HepG2 (cell line): ENCODE measurements at regions not wholly inside any gene's neighbourhood (a gene's known extent, or its start where the extent isn't known, plus 50 kb on each side); places are given as distances from the start of the nearest gene placed in this dataset.

Source experiments
- ATAC-seq: fragments of 200-7000 bp; cut with Tn5 transposase; 3 replicates; pipeline ENCODE4 v1.9.1; 2020; ENCODE audit warnings: mild to moderate bottlenecking, moderate library complexity
- BruUV-seq: library from RNA; stranded (reverse); fragments of 400-500 nt; replicated peaks from 2 replicates; lab custom pipeline; 2021; lab: Mats Ljungman, UMichigan
- CTCF ChIA-PET: fragments of 300-600 bp; formaldehyde crosslinking; extraction: SDS; loops from one replicate; lab custom pipeline; 2021; ENCODE audit warnings: low total read pairs, inconsistent platforms, low intra/inter-chr PET ratio; lab: Yijun Ruan, JAX
- POLR2A ChIA-PET: fragments of 350-600 bp; sonication (Branson Sonifier 250); formaldehyde crosslinking; loops from one replicate; lab custom pipeline; 2020; ENCODE audit warnings: antibody characterized with exemption, inconsistent platforms; lab: Yijun Ruan, JAX
- DNase-seq: peaks from one replicate; pipeline ENCODE4 v3.0.0-alpha.2; 2015; ENCODE audit warnings: low spot score
- FAIRE-seq: peaks from 3 replicates; lab custom pipeline; 2011; peaks lifted over from hg19 to GRCh38; lab: Jason Lieb, UNC
- H2AFZ ChIP-seq: one replicate; pipeline ENCODE4 v1.6.1; 2011; ENCODE audit warnings: low read length, inconsistent platforms
- H3K27ac ChIP-seq: fragments of 300-600 bp; 3 replicates; pipeline ENCODE4 v1.8.0; 2011; ENCODE audit warnings: mixed run types, mild to moderate bottlenecking, mixed read lengths, low read length, inconsistent platforms; ENCODE audit not compliant: insufficient read depth; ENCODE audit errors: extremely low read length
- H3K27me3 ChIP-seq, 2 experiments: fragments of 200-600 bp in 1 of 2; 2 replicates in 1 of 2; 3 replicates in 1 of 2; pipeline versions ENCODE4 v1.6.0 to v1.8.0; 2011; ENCODE audit warnings: low read length in 2 of 2, mild to moderate bottlenecking in 2 of 2, moderate library complexity in 2 of 2, inconsistent platforms in 1 of 2; ENCODE audit not compliant: insufficient read depth in 2 of 2, control insufficient read depth in 1 of 2
- H3K36me3 ChIP-seq, 2 experiments: fragments of 200-600 bp in 1 of 2; replicated peaks in 1 of 2; 2 replicates in 1 of 2; 3 replicates in 1 of 2; pipeline versions ENCODE4 v1.5.1 to v1.8.0; 2011; ENCODE audit warnings: low read length in 2 of 2, inconsistent platforms in 1 of 2; ENCODE audit not compliant: insufficient read depth in 2 of 2, control insufficient read depth in 1 of 2
- H3K4me1 ChIP-seq: 2 replicates; pipeline ENCODE4 v1.5.1; 2012; ENCODE audit warnings: low read length, inconsistent platforms; ENCODE audit not compliant: insufficient read depth
- H3K4me2 ChIP-seq: 2 replicates; pipeline ENCODE4 v1.6.0; 2011; ENCODE audit warnings: low read depth, low read length, inconsistent platforms
- H3K4me3 ChIP-seq, 3 experiments: fragments of 200-600 bp in 1 of 3; sonication (generic), shearing (Covaris generic) in 1 of 3; replicated peaks in 1 of 3; 2 replicates each; pipeline ENCODE4 v1.5.1; 2011 to 2016; ENCODE audit warnings: low read length in 3 of 3, inconsistent platforms in 2 of 3, low read depth in 2 of 3, mild to moderate bottlenecking in 2 of 3, control low read depth in 1 of 3, mixed read lengths in 1 of 3; ENCODE audit not compliant: insufficient read depth in 1 of 3
- H3K79me2 ChIP-seq: one replicate; pipeline ENCODE4 v1.6.1; 2011; ENCODE audit warnings: low read length, inconsistent platforms; ENCODE audit not compliant: insufficient read depth
- H3K9ac ChIP-seq: 2 replicates; pipeline ENCODE4 v1.6.0; 2011; ENCODE audit warnings: mild to moderate bottlenecking, low read depth, low read length, inconsistent platforms; ENCODE audit not compliant: insufficient read depth
- H3K9me3 ChIP-seq: 2 replicates; pipeline ENCODE4 v1.5.1; 2012; ENCODE audit warnings: mild to moderate bottlenecking, low read length
- H4K20me1 ChIP-seq: 2 replicates; pipeline ENCODE4 v1.6.0; 2011; ENCODE audit warnings: inconsistent platforms, mild to moderate bottlenecking, low read length, moderate library complexity; ENCODE audit not compliant: insufficient read depth
- JARID2 ChIP-seq: sonication (generic); formaldehyde crosslinking; IDR thresholded peaks from 2 replicates; pipeline ENCODE4 v1.8.1; 2023; ENCODE audit warnings: missing genetic modification reagents, inconsistent platforms; ENCODE audit not compliant: insufficient replicate concordance
- KDM5A ChIP-seq: fragments of 200-600 bp; sonication (generic); IDR thresholded peaks from 2 replicates; pipeline ENCODE4 v1.7.0; 2018; ENCODE audit warnings: antibody characterized with exemption, mild to moderate bottlenecking, low read length, borderline replicate concordance
- NPAS2 ChIP-seq: sonication (generic); formaldehyde crosslinking; IDR thresholded peaks from 2 replicates; pipeline ENCODE4 v1.8.0; 2022; ENCODE audit warnings: mild to moderate bottlenecking, missing genetic modification reagents, borderline replicate concordance
- PAXIP1 ChIP-seq: sonication (generic); formaldehyde crosslinking; conservative IDR thresholded peaks from 2 replicates; pipeline ENCODE4 v1.4.0; 2020; ENCODE audit warnings: mild to moderate bottlenecking, missing genetic modification reagents, moderate library complexity
- RAD21 ChIP-seq: fragments of 450-650 bp; formaldehyde crosslinking; IDR thresholded peaks from 2 replicates; pipeline ENCODE4 v1.5.0; 2020; ENCODE audit warnings: mild to moderate bottlenecking
- RCOR2 ChIP-seq: IDR thresholded peaks from 2 replicates; pipeline ENCODE4 v1.6.1; 2016; ENCODE audit warnings: missing biosample characterization, missing genetic modification reagents
- SKI ChIP-seq: fragments of 450-650 bp; IDR thresholded peaks from one replicate; pipeline ENCODE4 v1.6.1; 2018; ENCODE audit warnings: mild to moderate bottlenecking; ENCODE audit not compliant: partially characterized antibody
- SMYD3 ChIP-seq: sonication (generic); formaldehyde crosslinking; IDR thresholded peaks from 2 replicates; pipeline ENCODE4 v1.8.1; 2023; ENCODE audit warnings: mild to moderate bottlenecking, missing genetic modification reagents
- SUZ12 ChIP-seq: fragments of 150-350 bp; IDR thresholded peaks from 2 replicates; pipeline ENCODE4 v1.6.1; 2014; ENCODE audit warnings: low read depth, low read length
- ZBTB21 ChIP-seq: sonication (generic); formaldehyde crosslinking; IDR thresholded peaks from 2 replicates; pipeline ENCODE4 v1.4.0; 2020; ENCODE audit warnings: missing genetic modification reagents
- ZBTB8A ChIP-seq: sonication (generic); formaldehyde crosslinking; IDR thresholded peaks from 2 replicates; pipeline ENCODE4 v1.4.0; 2020; ENCODE audit warnings: mild to moderate bottlenecking, low read depth, missing genetic modification reagents, borderline replicate concordance
- ZNF530 ChIP-seq: sonication (generic); formaldehyde crosslinking; IDR thresholded peaks from 2 replicates; pipeline ENCODE4 v1.5.0; 2020; ENCODE audit warnings: low read depth, mild to moderate bottlenecking, missing genetic modification reagents
- ZNF598 ChIP-seq: sonication (generic); formaldehyde crosslinking; IDR thresholded peaks from 2 replicates; pipeline ENCODE4 v1.5.1; 2020; ENCODE audit warnings: mild to moderate bottlenecking, missing genetic modification reagents, borderline replicate concordance
- ZNF703 ChIP-seq: sonication (generic); formaldehyde crosslinking; IDR thresholded peaks from 2 replicates; pipeline ENCODE4 v1.5.1; 2020; ENCODE audit warnings: missing genetic modification reagents, mild to moderate bottlenecking, moderate library complexity, borderline replicate concordance
- WGBS: methylation state at CpG from one replicate; pipeline ENCODE4 v1.1.6; 2017; ENCODE audit warnings: low lambda C conversion rate; 5-methylcytosine and 5-hydroxymethylcytosine counted together
- in situ Hi-C: cut with HindIII; loops from 2 replicates; pipeline ENCODE4 v1.10.0; 2017; ENCODE audit warnings: low pct_unique_long_range_greater_than_20kb; ENCODE audit not compliant: extremely low pct_ligation_motif_present
- intact Hi-C: fragments of 100-400 bp; cut with micrococcal nuclease; formaldehyde crosslinking; loops from one replicate; pipeline ENCODE4 v1.10.0; 2022; ENCODE audit not compliant: unreplicated experiment

GRCh38 chr11:128216198-128216597 lies 371.2 kb downstream of the ETS1 start:
- Histone ChIP-seq H3K79me2 (no peaks in the 10 kb centered on the region), H3K9ac (no peak overlapping the region), H4K20me1 (no peaks in the 10 kb centered on the region), H3K4me3 (no peak overlapping the region), H3K4me2 (no peak overlapping the region), H3K27me3 (no peaks in the 10 kb centered on the region), H3K4me1 (no peaks in the 10 kb centered on the region), H2AFZ (no peak overlapping the region), H3K27ac (no peak overlapping the region), H3K36me3 (no peaks in the 10 kb centered on the region), H3K9me3 (peaks cover 10% of the 10 kb centered on the region; the same call in 1 of the 2 replicates)
- 11% methylated on average over 1 of the region's 1 CpG for WGBS
- ATAC-seq (no peak), DNase-seq (no peak), FAIRE-seq (no peak)
- TF ChIP-seq ZNF598 (no peak), SKI (no peak), JARID2 (CRISPR knock-in tag) (no peak), KDM5A (no peak), NPAS2 (no peak), SUZ12 (no peak), ZBTB21 (CRISPR knock-in tag) (no peak), ZNF703 (CRISPR knock-in tag) (no peak), SMYD3 (CRISPR knock-in tag) (no peak), ZBTB8A (CRISPR knock-in tag) (no peak), RCOR2 (CRISPR knock-in tag) (no peak), RAD21 (CRISPR knock-in tag) (no peak), PAXIP1 (CRISPR knock-in tag) (no peak), ZNF530 (CRISPR knock-in tag) (no peak)
- POLR2A ChIA-PET: no interaction called here
- CTCF ChIA-PET: no interaction called here
- BruUV-seq: no TSS peak
- intact Hi-C loops (no loop called here), in situ Hi-C loops (no loop called here)
